Prostate gland (tissue), 2 donors: ENCODE measurements at regions not wholly inside any gene's neighbourhood (a gene's known extent, or its start where the extent isn't known, plus 50 kb on each side); places are given as distances from the start of the nearest gene placed in this dataset.

ENCODE experiments used
- POLR2A ChIP-seq: fragments of 450-650 bp; IDR thresholded peaks from one replicate; pipeline ENCODE4 v1.6.1; 2016; ENCODE audit warnings: antibody characterized with exemption, mild to moderate bottlenecking
- POLR2AphosphoS5 ChIP-seq: sonication (generic); formaldehyde crosslinking; IDR thresholded peaks from one replicate; pipeline ENCODE4 v1.6.1; 2017; ENCODE audit warnings: antibody characterized with exemption
- TF ChIP-seq, protein P1 (sequence below), 4 experiments: fragments of 200-600 bp in 2 of 4; fragments of 450-650 bp in 2 of 4; sonication (generic) in 2 of 4; IDR thresholded peaks; 1 replicate in 3 of 4; 2 replicates in 1 of 4; pipeline ENCODE4 v1.5.1; 2016 to 2019; ENCODE audit warnings: antibody characterized with exemption in 4 of 4, mild to moderate bottlenecking in 2 of 4, moderate library complexity in 2 of 4

DNA sequence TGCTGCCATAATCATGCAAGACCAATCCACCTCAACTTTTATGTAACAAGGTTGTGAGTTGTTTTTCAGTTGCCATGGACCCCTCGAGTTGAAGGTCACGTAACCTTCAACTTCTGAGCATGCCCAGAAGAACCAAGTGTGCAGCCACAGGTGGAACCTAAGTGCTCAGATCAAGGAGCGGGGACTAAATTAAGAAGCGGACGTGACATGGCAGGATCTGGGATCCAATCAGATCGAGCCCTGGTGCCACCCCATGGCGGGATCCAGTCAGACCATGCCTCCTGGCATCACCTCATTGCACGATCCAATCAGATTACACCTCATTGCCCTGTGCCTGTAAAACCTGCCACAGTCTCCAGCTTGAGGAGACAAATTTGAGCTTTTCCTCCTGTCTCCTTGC lies 204.5 kb upstream of the CDH5 start:
- TF ChIP-seq, protein P1, sequence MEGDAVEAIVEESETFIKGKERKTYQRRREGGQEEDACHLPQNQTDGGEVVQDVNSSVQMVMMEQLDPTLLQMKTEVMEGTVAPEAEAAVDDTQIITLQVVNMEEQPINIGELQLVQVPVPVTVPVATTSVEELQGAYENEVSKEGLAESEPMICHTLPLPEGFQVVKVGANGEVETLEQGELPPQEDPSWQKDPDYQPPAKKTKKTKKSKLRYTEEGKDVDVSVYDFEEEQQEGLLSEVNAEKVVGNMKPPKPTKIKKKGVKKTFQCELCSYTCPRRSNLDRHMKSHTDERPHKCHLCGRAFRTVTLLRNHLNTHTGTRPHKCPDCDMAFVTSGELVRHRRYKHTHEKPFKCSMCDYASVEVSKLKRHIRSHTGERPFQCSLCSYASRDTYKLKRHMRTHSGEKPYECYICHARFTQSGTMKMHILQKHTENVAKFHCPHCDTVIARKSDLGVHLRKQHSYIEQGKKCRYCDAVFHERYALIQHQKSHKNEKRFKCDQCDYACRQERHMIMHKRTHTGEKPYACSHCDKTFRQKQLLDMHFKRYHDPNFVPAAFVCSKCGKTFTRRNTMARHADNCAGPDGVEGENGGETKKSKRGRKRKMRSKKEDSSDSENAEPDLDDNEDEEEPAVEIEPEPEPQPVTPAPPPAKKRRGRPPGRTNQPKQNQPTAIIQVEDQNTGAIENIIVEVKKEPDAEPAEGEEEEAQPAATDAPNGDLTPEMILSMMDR (IDR thresholded peaks at IDR 0.05): no peak
- TF ChIP-seq POLR2A (no peak), POLR2AphosphoS5 (no peak)
